Smooth muscle cell (in vitro differentiated cells): ENCODE measurements at regions not wholly inside any gene's neighbourhood (a gene's known extent, or its start where the extent isn't known, plus 50 kb on each side); places are given as distances from the start of the nearest gene placed in this dataset.

ENCODE experiments used
- DNase-seq: peaks from one replicate; lab custom pipeline; 2025; ENCODE audit not compliant: unreplicated experiment; lab: John Stamatoyannopoulos, UW
- H2AFZ ChIP-seq: fragments of 200-600 bp; sonication (generic); 2 replicates; pipeline ENCODE4 v1.6.0; 2016; ENCODE audit warnings: antibody characterized with exemption, low read depth, mild to moderate bottlenecking
- H3F3A ChIP-seq: fragments of 200-600 bp; sonication (generic); 2 replicates; pipeline ENCODE4 v1.6.0; 2017; ENCODE audit warnings: antibody characterized with exemption, low read depth
- H3K27ac ChIP-seq: fragments of 200-600 bp; sonication (generic); 2 replicates; pipeline ENCODE4 v1.5.1; 2016; ENCODE audit warnings: low read depth, mild to moderate bottlenecking
- H3K27me3 ChIP-seq: fragments of 200-600 bp; sonication (generic); 2 replicates; pipeline ENCODE4 v1.6.1; 2016; ENCODE audit warnings: low read depth, mild to moderate bottlenecking
- H3K36me3 ChIP-seq: fragments of 200-600 bp; sonication (generic); 2 replicates; pipeline ENCODE4 v1.5.1; 2016; ENCODE audit warnings: low read depth
- H3K4me1 ChIP-seq: fragments of 200-600 bp; sonication (generic); 2 replicates; pipeline ENCODE4 v1.5.1; 2016; ENCODE audit warnings: low read depth
- H3K4me2 ChIP-seq: fragments of 200-600 bp; sonication (generic); 2 replicates; pipeline ENCODE4 v1.6.0; 2016; ENCODE audit warnings: mild to moderate bottlenecking
- H3K4me3 ChIP-seq: fragments of 200-600 bp; sonication (generic); 2 replicates; pipeline ENCODE4 v1.5.1; 2016; ENCODE audit warnings: mild to moderate bottlenecking
- H3K79me2 ChIP-seq: fragments of 200-600 bp; sonication (generic); 2 replicates; pipeline ENCODE4 v1.6.0; 2016; ENCODE audit warnings: low read depth, mild to moderate bottlenecking
- H3K9ac ChIP-seq: fragments of 200-600 bp; sonication (generic); 2 replicates; pipeline ENCODE4 v1.6.0; 2016; ENCODE audit warnings: low read depth
- H3K9me3 ChIP-seq: fragments of 200-600 bp; sonication (generic); replicated peaks from 2 replicates; pipeline ENCODE4 v1.5.1; 2016; ENCODE audit warnings: low read depth
- H4K20me1 ChIP-seq: fragments of 200-600 bp; sonication (generic); 2 replicates; pipeline ENCODE4 v1.6.0; 2016; ENCODE audit warnings: low read depth
- WGBS: methylation state at CpG from one replicate; pipeline ENCODE4 v1.1.7; 2016; ENCODE audit warnings: low lambda C conversion rate; 5-methylcytosine and 5-hydroxymethylcytosine counted together
- TF ChIP-seq, protein P1 (sequence below): fragments of 200-600 bp; sonication (generic); IDR thresholded peaks from 2 replicates; pipeline ENCODE4 v1.5.1; 2017; ENCODE audit warnings: borderline replicate concordance, mild to moderate bottlenecking, antibody characterized with exemption; ENCODE audit not compliant: insufficient read depth, poor library complexity, severe bottlenecking

DNA sequence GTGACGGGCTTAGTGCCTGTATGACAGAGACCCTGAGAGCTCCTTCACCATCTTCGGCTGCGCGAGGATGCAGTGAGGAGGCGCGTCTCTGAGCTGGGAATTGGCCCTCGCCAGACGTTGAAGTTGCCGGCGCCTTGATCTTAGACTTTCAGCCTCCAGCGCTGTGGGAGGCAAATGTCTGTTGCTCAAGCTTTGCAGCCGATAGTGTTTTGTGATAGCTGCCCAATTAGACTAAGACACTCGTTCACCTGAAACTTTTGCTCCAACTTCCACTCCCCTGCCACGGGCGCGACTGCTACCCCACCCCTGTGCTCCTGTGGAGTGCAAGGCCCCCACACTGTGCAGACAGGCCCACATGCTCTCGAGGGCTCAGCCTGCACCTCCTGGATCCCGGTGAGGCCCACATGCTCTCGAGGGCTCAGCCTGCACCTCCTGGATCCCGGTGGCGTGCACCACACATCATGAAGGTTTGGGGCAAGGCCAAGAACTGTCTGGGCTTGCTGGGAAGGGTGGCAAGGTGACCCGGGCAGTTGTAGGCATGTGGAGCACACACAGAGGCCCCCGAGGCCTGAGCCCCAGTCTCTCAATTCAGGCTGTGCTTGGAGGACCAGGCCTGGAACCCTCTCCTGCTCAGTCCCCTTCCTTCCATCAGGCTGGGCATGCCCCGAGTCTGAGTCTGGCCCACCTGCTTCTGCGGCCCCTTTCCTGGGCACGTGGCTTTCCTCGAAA is 324.6 kb downstream of the TMEM121 start:
- Histone ChIP-seq H3K27me3 (no peaks in the 10 kb centered on the region), H3K27ac (no peak overlapping the region), H3K4me1 (no peaks in the 10 kb centered on the region), H4K20me1 (no peaks in the 10 kb centered on the region), H2AFZ (no peak overlapping the region), H3F3A (no peaks in the 10 kb centered on the region), H3K79me2 (no peaks in the 10 kb centered on the region), H3K36me3 (no peaks in the 10 kb centered on the region), H3K4me2 (no peak overlapping the region), H3K9me3 (no peaks in the 10 kb centered on the region), H3K9ac (no peak overlapping the region), H3K4me3 (no peak overlapping the region)
- WGBS = 82% methylated on average over 27 of the region's 27 CpGs
- DNase-seq = no peak
- TF ChIP-seq, protein P1, sequence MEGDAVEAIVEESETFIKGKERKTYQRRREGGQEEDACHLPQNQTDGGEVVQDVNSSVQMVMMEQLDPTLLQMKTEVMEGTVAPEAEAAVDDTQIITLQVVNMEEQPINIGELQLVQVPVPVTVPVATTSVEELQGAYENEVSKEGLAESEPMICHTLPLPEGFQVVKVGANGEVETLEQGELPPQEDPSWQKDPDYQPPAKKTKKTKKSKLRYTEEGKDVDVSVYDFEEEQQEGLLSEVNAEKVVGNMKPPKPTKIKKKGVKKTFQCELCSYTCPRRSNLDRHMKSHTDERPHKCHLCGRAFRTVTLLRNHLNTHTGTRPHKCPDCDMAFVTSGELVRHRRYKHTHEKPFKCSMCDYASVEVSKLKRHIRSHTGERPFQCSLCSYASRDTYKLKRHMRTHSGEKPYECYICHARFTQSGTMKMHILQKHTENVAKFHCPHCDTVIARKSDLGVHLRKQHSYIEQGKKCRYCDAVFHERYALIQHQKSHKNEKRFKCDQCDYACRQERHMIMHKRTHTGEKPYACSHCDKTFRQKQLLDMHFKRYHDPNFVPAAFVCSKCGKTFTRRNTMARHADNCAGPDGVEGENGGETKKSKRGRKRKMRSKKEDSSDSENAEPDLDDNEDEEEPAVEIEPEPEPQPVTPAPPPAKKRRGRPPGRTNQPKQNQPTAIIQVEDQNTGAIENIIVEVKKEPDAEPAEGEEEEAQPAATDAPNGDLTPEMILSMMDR = no peak

DNA sequence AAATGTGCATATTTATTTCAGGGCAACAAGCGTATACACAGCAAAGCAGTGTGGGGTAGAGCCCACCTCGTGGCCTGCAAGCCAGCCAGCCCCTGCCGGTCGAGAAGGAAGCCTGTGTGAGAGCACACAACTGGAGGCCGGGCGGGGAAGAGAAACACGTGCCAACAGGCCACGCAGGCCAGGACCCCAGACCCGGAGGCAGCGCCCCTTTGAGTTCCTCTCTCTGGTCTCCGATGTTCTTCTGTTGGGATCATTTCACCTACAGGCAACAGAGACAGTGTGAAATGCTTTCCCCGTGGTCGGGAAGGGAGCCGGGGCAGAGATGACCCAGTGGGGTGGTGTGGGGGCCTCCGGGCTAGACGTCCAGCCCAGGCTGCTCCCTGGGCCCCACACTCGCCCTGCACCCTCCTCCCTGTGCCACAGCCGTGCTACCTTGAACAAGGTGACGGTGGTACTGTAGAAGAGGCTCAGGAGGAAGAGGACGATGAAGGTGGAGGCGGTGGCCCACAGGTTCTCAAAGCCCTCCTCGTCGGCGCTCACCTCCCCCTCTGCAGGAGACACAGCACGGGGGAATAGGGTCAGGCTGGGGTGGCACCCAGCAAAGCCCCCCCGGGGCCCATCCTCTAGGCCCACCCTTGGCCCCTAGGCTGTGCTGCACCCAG is 325.5 kb downstream of the TMEM121 start:
- Histone ChIP-seq H3K27ac (no peak overlapping the region), H2AFZ (no peak overlapping the region), H3K36me3 (no peaks in the 10 kb centered on the region), H3K4me3 (no peak overlapping the region), H3K27me3 (no peaks in the 10 kb centered on the region), H3K4me2 (no peak overlapping the region), H3K4me1 (no peaks in the 10 kb centered on the region), H3K9me3 (no peaks in the 10 kb centered on the region), H3F3A (no peaks in the 10 kb centered on the region), H3K9ac (no peak overlapping the region), H4K20me1 (no peaks in the 10 kb centered on the region), H3K79me2 (no peaks in the 10 kb centered on the region)
- TF ChIP-seq, protein P1 = no peak
- 84% methylated on average over 26 of the region's 26 CpGs for WGBS
- no peak for DNase-seq

DNA sequence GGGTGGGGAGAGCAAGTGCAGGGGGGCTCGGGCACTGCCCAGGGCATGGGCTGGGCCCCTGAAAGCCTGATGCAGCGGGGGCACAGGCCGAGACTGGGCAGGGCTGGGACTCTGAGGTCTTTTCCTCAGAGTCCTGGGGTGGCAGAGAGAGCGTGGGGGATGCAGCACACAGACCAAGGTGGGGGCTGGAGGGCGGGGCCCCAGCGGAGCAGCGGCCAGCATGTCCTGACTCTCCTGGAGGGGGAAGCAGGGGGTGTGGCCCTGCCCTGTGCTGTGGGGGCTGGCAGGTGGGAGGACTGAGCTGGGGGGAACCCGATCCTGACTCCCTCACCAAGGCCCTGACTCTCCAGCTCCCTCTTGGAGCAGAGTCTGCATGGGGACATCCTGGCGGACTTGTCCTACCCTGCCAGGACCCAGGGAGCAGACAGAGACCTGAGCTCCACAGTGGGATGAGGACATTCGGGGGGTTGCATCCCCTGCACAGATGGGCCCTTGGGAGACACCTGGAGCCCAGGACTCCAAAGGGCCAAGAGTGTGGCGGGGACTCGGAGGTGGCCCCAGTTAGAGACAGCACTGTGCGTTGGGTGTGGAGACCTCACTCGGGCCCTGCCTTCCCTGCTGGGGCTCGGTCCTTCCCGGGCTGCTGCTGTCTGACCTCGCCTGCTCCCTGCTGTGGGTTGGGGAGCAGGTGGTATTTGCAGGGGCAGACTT is 326.1 kb downstream of the TMEM121 start:
- no peak overlapping the region for H3K4me3 ChIP-seq
- H3F3A ChIP-seq = no peaks in the 10 kb centered on the region
- H3K9me3 ChIP-seq = no peaks in the 10 kb centered on the region
- TF ChIP-seq, protein P1 = no peak
- 79% methylated on average over 12 of the region's 17 CpGs for WGBS
- no peak for DNase-seq
- no peaks in the 10 kb centered on the region for H4K20me1 ChIP-seq
- H3K9ac ChIP-seq = no peak overlapping the region
- H3K79me2 ChIP-seq = no peaks in the 10 kb centered on the region
- H3K27me3 ChIP-seq = no peaks in the 10 kb centered on the region
- no peak overlapping the region for H3K4me2 ChIP-seq
- H2AFZ ChIP-seq = no peak overlapping the region
- H3K36me3 ChIP-seq = no peaks in the 10 kb centered on the region
- no peaks in the 10 kb centered on the region for H3K4me1 ChIP-seq
- H3K27ac ChIP-seq = no peak overlapping the region
